ENCODE measurements at regions not wholly inside any gene's neighbourhood (a gene's known extent, or its start where the extent isn't known, plus 50 kb on each side); places are given as distances from the start of the nearest gene placed in this dataset.

GRCh38 chr1:237953238-237953637 lies 62.5 kb upstream of the ZP4 start:
- H3K4me3 ChIP-seq (ENCODE audit: low read length): no peak overlapping the region
- no peaks in the 10 kb centered on the region for H3K4me1 ChIP-seq (ENCODE audit: control insufficient read depth, insufficient read depth, low read length)
- H3K9me3 ChIP-seq (ENCODE audit: control insufficient read depth, low read depth, low read length): no peaks in the 10 kb centered on the region
- no peak overlapping the region for H3K27ac ChIP-seq (ENCODE audit: low read length)
- DNase-seq: no peak
- 30% methylated on average over 3 of the region's 7 CpGs for whole genome bisulfite sequencing (ENCODE audit: insufficient coverage, low lambda C conversion rate)
- no peaks in the 10 kb centered on the region for H3K27me3 ChIP-seq (ENCODE audit: control insufficient read depth, insufficient read depth, low read length)
- no peaks in the 10 kb centered on the region for H3K36me3 ChIP-seq (ENCODE audit: control insufficient read depth, insufficient read depth, low read length)
